ENCODE measurements at regions not wholly inside any gene's neighbourhood (a gene's known extent, or its start where the extent isn't known, plus 50 kb on each side); places are given as distances from the start of the nearest gene placed in this dataset.

DNA sequence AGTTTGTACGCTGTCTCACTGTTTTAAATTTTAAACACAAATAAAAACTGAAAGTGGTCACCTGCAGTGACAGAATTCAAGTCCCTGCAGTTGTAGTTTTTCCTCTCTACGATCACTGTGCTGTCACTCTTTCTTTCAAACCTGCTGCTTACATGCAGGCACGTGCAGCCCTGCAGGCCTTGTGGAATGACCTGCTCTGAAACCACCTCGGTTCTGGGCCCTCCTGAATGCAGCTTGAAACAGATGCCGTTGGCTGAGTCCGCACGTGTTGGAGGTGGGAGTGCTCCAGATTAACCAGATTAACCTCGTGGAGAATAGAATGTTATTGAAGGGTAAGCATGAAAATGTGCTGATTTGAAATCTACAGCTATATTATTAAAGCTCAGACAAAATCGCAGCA lies 126.0 kb upstream of the ERCC6L2 start:
- no peak for TF ChIP-seq EP300 (IDR thresholded peaks at IDR 0.05)
- TF ChIP-seq, protein P1, sequence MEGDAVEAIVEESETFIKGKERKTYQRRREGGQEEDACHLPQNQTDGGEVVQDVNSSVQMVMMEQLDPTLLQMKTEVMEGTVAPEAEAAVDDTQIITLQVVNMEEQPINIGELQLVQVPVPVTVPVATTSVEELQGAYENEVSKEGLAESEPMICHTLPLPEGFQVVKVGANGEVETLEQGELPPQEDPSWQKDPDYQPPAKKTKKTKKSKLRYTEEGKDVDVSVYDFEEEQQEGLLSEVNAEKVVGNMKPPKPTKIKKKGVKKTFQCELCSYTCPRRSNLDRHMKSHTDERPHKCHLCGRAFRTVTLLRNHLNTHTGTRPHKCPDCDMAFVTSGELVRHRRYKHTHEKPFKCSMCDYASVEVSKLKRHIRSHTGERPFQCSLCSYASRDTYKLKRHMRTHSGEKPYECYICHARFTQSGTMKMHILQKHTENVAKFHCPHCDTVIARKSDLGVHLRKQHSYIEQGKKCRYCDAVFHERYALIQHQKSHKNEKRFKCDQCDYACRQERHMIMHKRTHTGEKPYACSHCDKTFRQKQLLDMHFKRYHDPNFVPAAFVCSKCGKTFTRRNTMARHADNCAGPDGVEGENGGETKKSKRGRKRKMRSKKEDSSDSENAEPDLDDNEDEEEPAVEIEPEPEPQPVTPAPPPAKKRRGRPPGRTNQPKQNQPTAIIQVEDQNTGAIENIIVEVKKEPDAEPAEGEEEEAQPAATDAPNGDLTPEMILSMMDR (IDR thresholded peaks at IDR 0.05), result no peak
- no peak for TF ChIP-seq POLR2A (IDR thresholded peaks at IDR 0.05)
